ENCODE measurements at regions not wholly inside any gene's neighbourhood (a gene's known extent, or its start where the extent isn't known, plus 50 kb on each side); places are given as distances from the start of the nearest gene placed in this dataset.

DNA sequence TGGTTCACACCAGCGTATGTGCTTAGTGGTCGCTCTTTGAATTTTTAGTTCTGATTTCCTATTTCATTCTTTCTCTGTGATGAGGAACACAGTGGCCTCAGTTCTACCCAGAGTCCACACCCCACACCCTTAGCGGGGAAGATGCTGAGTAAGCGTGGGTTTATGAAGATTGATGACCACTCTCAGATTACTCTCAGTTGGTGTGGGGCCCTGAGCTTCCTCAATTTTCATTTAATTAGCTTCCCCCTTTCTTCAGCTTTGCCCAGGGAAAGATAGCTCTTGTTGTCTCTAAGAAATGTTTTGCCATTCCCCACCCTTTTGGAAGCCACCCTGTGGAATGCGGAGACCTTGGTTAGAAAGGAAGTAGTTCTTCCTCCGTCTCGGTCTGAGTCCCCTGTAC, 299.9 kb upstream of the PROX1 start:
- no peak for DNase-seq (ENCODE audit: low spot score)
- TF ChIP-seq, protein P1, sequence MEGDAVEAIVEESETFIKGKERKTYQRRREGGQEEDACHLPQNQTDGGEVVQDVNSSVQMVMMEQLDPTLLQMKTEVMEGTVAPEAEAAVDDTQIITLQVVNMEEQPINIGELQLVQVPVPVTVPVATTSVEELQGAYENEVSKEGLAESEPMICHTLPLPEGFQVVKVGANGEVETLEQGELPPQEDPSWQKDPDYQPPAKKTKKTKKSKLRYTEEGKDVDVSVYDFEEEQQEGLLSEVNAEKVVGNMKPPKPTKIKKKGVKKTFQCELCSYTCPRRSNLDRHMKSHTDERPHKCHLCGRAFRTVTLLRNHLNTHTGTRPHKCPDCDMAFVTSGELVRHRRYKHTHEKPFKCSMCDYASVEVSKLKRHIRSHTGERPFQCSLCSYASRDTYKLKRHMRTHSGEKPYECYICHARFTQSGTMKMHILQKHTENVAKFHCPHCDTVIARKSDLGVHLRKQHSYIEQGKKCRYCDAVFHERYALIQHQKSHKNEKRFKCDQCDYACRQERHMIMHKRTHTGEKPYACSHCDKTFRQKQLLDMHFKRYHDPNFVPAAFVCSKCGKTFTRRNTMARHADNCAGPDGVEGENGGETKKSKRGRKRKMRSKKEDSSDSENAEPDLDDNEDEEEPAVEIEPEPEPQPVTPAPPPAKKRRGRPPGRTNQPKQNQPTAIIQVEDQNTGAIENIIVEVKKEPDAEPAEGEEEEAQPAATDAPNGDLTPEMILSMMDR (IDR thresholded peaks at IDR 0.05; ENCODE audit: extremely low read depth, missing control alignments), result no peak

DNA sequence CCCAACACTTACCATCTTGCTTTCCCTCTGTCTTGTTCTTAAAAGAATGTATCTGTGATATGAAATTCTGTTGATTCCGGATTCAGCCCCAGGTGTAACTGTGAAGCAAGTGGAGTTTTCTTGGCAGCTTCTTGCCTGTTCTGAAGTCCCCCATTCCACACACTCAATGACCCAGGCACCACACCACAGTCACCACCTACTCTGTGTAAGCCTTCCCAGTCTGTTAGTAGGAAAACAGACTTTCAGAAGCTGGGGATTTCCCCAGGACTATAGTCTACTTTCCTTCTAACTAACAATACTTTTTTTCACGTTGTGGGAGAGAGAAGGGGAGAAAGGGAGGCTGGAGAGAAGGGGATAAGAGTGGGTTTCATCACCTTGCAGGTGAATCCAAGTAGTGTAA, 299.1 kb upstream of the PROX1 start:
- TF ChIP-seq, protein P1 (IDR thresholded peaks at IDR 0.05; ENCODE audit: extremely low read depth, missing control alignments), result no peak

DNA sequence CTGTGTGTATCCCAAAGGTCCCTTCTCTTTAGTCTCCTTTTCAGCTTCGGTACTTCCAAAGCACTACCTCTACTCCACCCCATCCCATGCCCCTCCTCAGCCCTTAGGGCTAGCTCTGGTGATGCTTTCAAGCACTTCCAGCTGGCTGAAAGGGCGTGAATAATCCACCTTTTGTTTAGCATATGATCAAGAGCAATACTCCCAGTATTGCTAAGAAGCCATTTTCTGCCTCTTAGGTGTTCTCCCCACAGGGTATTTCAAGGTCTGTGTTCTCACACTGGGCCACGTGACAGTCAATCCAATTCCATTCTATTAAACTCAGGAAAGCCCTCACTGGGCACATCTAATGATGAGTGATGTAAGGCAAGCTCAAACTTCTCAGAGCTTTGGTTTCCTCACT, 298.5 kb upstream of the PROX1 start:
- no peak for DNase-seq (ENCODE audit: low spot score)
- TF ChIP-seq, protein P1 (IDR thresholded peaks at IDR 0.05; ENCODE audit: extremely low read depth, missing control alignments), result no peak

More for the DNA sequence above, 299.1 kb upstream of the PROX1 start:
- DNase-seq (ENCODE audit: low spot score), result no peak

DNA sequence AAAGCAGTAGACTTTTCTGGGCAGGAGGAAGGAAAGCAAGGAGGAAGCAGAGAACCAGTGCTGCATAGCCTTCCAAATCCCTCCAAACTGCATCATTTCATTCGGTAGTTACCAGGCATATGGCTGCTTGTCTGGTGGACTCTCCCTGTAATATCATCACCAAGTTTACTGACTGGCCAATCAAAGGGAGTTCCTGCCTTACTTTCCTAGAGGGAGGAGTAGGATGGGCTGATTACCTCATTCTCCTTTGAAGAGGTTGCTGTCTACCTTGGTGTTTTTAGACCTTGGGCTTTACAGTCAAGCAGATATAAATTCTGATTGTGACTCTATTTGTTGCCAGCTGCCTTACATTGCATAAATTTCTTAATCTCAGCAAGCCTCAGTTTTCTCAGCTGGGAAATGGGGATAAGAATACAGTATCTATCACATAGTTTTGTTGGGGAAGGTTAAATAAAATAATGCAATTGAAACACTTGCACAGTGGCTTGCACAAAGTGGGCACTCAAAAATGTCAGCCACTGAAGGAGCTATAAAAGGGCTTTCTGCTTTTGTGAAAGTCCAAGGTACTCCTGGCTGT, 297.3 kb upstream of the PROX1 start:
- TF ChIP-seq, protein P1 (IDR thresholded peaks at IDR 0.05; ENCODE audit: extremely low read depth, missing control alignments), result no peak
- DNase-seq (ENCODE audit: low spot score), result no peak

DNA sequence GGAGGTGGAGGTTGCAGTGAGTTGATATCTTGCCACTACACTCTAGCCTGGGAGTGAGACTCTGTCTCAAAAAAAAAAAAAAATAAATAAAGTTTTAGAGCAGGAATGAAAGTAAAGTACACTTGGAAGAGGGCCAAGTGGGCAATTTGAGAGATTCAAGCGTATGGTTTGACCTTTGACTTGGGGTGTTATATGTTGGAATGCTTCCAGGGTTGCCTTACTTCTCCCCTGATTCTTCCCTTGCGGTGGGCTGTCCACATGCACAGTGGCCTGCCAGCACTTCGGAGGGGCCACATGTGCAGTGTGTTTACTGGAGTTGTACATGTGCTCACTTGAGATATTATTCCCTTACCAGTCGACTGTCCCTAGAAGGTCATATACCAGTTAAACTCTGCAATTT, 295.5 kb upstream of the PROX1 start:
- TF ChIP-seq, protein P1 (IDR thresholded peaks at IDR 0.05; ENCODE audit: extremely low read depth, missing control alignments), result no peak
- DNase-seq (ENCODE audit: low spot score), result no peak

DNA sequence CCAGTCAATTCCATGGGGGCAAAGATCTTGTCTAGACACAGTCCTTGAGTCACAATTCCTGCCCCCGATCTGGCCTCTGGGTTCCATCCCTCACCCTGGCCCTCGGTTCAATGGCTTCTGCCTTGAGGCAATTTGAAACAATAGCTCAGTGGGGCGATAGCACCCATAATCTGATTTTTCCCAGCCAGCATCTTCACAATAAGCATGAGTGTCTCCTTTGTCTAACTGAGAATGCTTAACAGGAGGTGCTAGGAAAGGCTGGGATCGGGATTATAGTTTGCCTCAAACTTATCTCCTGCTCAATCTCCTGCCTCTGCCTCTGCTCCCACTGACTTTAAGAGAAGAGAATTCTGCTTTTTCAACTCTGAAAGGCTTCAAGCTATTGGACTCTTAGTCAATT, 293.9 kb upstream of the PROX1 start:
- TF ChIP-seq, protein P1 (IDR thresholded peaks at IDR 0.05; ENCODE audit: extremely low read depth, missing control alignments), result no peak
- DNase-seq (ENCODE audit: low spot score), result no peak

DNA sequence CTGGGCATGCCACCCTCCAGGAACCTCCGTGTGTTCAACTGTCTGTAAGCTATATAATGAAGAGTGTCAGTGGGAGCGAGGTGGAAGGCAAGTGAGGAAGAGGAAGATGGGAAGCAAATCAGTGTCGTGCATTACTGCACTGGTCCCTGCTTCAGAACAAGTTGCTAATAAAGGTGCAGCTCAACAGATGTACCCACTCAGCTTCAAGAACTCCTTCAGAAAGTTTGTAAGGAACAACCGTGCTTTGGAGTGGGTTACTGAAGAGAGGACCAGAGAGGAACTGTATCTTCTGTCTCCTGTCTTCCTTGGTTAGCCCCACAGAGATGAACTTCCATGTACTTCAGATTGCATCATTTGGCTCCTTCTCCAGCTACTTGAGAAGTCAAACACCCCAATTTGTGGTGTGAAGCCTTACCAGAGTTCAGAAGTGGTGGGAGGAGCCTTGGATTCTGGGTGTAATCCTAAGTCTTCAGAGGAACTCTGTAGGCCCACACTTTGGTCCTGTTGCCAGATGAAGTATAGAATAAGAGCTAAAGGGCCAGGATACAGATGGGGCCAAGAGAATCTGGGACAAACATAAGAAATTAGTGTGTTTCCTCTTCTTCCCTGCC, 290.5 kb upstream of the PROX1 start:
- TF ChIP-seq, protein P1 (IDR thresholded peaks at IDR 0.05; ENCODE audit: extremely low read depth, missing control alignments), result no peak
- no peak for DNase-seq (ENCODE audit: low spot score)
